Activated gamma-delta T cell (primary cell): ENCODE measurements at regions not wholly inside any gene's neighbourhood (a gene's known extent, or its start where the extent isn't known, plus 50 kb on each side); places are given as distances from the start of the nearest gene placed in this dataset.
"Not testable (repeated sequence)": the region's sequence is repeated elsewhere in the genome, so short reads cannot be mapped to it uniquely, and the experiment has no call there.

Source experiments
- DNase-seq: peaks from one replicate; lab custom pipeline; 2025; lab: John Stamatoyannopoulos, UW

- DNase-seq: no peak
Measured at GRCh38 chr4:17065821-17066220, 167.4 kb upstream of the LDB2 start.

DNA sequence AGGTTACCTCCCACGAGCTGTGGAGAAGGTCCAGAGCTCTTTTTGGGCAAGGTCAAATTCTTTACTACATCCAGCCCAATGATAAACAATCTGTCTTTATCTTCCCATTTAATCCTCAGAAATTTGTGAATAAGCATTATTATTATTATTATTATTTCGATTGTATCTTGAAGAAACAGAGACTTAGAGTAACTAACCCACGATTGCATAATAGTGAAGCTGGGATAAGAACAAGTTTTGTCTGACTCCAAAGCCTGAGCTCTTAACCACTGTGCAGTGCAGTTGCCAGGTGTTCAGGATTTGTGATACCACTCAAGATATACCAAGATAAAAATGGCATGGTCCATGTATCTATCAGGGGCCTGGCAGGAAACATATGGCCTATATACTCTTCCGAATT, 166.5 kb upstream of the LDB2 start:
- DNase-seq: no peak

GRCh38 chr4:17063888-17064287, 165.4 kb upstream of the LDB2 start:
- no peak for DNase-seq

DNA sequence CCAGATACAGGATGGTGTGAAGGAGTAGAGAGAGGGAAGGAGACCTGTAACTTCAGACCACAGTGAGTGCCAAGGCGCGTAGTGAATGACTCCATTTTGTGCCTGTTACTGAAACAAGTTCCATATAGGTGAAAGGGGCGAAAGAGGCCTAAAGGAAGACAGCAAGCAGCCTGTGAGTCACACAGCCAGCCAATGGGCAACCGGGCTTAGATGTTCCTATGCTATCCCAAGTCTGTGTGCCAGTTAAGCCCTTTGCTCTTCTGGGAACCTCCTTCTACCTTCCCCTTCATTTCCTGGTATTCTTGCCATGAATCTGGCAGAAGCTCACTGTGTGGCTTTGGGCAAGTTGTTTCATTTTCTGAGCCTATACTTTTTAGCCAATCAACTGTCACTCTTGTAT, 161.8 kb upstream of the LDB2 start:
- no peak for DNase-seq

DNA sequence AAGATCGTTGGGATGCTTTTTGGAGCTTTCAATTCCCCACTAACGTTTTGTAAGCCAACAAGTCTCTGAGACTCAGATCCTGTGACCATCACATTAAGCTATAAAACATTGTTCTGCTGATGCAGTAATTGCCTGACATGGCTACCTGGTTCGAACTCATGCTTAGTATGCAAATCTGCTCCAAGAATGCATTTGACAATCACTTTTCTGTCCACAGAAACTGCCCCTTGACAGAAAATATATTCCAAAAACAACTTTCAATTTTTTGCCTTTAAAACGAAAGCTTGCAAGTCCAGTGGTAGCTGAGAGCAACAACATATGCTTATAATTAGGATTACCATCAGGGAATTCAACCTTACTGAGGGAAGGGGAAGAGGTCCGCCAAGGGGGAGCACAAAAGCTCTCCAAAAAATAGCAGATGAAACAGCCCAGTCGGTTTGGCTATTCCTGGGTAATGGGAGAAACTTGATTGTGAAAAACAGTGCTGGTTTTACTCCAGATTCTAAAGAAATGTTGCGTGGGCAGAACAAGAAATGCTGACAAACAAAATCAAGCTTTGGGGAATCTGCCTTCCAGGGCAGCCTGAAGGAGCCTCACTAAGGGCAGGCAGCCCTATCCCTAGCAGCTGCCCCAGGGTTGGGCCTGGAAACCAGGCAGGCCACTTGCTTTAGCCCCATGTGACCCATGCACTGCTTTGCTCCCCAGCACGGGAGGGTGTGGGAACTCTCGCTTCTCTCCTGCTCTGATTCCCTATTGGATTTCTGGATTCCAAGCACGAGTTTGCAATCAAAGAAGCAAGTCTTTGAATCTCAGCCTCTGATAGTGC, 160.7 kb upstream of the LDB2 start:
- no peak for DNase-seq

DNA sequence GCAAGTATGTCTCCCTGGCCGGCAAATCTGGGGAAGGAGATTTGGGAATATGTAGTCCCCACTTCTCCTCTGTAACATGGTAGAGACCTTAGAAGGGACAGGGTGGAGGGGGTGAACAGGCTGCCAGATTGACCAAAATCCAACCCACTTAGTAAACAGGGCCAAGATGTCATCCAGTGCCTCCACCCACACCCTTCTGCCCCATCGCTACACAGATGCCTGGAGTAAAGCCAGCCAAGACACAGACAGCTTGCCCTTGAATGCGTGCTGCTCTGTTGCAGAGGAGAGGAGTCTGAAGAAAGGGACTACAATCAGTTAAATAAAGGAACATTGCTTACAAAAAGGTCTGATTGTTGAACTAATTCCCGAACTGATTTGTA, 160.1 kb upstream of the LDB2 start:
- DNase-seq: no peak

DNA sequence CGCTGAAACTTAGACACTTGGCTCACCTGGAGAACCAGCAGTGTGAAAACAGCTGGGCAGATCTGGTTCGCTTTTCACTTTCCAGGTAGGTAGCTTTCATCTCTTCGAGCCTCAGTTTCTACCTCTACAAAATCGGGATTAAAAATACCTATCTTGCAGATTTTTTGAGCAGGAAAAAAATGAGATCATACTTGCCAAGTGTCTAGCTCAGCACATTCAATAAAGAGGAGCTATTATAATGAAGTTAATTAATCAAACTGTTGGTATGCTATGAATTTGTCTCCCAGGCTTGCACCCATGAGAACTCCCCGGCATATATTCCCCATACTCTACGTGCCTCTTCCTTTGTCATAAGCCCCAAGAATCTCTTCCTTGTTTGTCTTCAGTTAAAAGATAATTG, 158.6 kb upstream of the LDB2 start:
- no peak for DNase-seq

- no peak for DNase-seq
Measured at GRCh38 chr4:17055788-17056187, 157.3 kb upstream of the LDB2 start.

DNA sequence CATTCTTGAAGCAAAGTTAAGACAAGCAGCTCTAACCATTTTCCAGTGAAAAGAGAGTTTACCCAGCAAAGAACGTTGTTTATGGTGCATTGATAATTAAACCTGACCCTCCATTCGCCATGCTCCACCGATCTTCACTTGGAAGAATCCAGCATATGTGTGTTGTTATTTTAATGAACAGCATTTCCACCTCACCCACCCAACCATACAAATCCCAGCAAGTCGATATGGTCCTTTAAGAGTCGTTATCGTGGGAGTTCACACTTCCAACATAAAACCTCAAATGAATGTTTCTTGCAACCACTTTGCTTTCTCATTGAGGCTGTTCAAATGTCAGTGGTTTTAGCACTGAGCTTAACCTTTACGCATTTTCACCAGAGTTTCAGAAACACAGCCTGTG, 147.4 kb upstream of the LDB2 start:
- no peak for DNase-seq

GRCh38 chr4:17038510-17039176, 140.2 kb upstream of the LDB2 start:
- DNase-seq: no peak

- no peak for DNase-seq
Measured at GRCh38 chr4:17033768-17034181, 135.3 kb upstream of the LDB2 start.

- DNase-seq: no peak
Measured at GRCh38 chr4:17033025-17033767, 134.8 kb upstream of the LDB2 start.

DNA sequence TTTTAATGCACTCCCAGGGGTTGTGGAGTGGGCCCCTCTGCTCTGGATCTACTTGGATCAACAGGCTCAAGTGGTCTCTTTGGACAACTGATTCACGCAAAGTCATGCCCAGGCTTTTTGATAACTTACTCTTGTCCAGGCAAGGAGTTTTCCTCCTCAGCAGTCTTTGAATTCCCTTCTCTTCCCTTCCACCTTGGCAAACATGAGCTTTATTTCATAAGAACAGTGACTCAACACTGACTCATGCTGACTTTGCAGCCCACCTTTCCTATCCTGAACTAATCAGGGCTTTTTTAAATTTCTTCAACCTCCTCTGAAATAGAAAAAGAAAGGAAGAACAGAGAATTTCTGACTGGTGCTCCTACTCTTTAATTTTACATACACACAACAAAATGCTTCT, 132.1 kb upstream of the LDB2 start:
- DNase-seq: no peak

DNA sequence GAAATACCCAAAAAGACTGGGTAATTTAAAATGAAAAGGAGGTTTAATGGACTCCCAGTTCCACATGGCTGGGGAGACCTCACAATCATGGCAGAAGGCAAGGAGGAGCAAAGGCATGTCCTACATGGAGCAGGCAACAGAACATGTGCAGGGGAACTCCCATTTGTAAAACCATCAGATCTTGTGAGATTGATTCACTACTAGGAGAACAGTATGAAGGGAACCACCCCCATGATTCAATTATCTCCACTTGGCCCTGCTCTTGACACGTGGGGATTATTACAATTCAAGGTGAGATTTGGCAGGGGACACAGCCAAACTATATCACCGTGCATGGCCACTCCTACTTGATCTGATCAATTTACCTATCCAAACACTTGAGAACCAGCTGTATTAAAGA, 131.5 kb upstream of the LDB2 start:
- no peak for DNase-seq

- DNase-seq: no peak
Measured at GRCh38 chr4:17029432-17029831, 131.0 kb upstream of the LDB2 start.

DNA sequence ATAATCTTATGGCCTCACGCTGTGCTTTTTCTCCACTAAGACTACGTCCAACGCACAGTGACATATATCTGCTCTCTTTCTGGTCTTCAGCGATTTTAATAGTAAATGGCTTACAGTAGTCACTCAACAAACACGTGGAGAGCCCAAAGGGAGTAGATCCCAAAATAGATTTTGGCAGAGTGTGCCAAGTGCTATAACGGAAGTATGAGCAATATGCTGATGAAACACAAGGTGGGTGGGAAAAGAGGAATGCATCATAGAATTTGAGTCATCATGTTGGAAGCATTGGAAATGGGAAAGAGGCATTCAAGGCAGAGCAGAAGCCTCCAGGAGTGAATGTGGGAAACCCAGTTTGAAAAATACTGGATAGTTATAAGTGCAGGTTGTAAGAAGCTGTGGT, 129.1 kb upstream of the LDB2 start:
- no peak for DNase-seq

DNA sequence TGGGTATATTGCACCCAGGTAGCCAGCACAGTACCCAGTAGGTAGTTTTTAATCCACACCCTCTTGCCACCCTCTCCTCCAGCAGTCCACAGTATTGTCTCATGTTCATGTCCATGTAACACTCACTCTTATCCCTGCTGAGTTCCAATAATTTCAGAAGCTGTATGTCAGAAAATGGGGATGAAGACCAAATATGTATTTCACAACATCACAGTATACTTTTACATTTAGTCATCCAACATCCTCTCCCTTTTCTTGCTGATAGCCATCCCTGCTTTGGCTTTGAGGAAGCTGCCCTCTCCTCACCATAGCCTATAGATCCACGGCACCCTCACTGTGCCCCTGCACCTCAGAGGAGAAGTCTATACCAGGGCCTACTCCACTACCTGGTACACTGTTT, 126.0 kb upstream of the LDB2 start:
- no peak for DNase-seq

DNA sequence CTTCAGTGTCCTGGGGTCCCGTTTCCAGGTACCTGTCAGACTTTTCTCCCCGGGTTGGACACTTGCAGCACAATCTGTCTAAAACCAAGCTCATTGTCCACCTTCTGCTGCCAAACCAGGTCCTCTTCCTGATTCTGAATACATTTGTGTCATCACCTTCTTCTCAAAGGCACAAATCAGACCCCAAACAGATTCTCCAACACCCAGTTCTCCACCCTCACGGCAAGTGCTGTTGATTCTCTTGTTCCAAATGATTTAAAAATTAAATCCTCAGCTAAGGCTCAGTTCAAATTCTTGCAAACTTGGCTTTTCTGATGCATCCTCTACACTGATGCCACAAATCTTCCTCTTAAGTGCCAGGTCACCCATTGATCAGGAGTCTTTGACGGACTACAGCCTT, 122.5 kb upstream of the LDB2 start:
- no peak for DNase-seq

DNA sequence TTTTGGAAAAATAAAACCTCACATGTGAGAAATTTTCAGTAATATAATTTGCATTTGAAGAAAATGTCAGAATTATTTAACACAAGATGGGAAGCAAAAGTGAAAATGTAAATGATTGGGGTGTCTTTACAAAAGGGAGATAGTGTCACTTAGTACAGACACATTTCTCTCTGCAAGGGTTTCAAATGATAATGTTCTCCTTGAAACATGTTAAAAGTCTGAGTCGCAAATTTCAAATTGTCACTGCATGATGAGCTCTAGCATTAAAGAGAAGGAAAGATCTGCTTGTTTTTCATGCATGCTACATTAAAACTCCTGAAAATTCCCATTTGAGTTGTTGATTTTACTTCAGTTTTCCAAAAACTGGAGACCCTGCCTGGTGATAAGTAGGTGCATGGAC, 122.0 kb upstream of the LDB2 start:
- no peak for DNase-seq

DNA sequence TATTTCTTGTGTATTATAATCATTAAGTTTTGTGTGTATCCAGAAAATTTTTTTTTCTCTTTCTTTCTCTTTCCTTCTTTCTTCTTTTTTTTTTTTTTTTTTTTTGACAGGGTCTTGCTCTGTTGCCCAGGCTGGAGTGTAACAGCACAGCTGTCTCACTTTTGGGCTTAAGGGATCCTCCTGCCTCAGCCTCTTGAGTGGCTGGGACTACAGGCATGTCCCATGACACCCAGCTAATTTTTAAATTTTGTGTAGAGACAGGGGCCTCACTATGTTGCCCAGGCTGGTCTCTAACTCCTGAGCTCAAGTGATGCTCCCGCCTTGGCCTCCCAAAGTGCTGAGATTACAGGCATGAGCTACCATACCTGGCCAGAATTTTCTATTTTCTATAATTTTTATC, 120.2 kb upstream of the LDB2 start:
- not testable (repeated sequence) for DNase-seq

DNA sequence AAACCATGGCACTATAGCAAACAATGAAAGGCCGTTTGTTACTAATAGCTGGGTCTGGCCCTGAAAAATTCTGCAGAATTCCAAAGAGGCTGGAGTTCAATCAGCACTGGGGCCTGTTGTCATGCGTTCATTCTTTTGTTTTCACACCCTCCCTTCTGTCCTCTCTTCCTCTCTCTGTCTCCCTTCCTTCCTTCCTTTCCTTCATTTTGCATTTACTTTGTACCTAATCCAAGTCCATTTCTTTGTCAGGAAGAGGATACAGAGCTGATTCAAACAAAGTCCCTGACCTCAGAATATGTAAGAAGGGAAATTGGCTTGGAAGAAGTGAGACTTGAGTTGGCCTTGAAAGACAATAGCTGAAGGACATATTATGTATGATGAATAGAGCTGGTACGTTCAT, 119.6 kb upstream of the LDB2 start:
- DNase-seq: no peak

- no peak for DNase-seq
Measured at GRCh38 chr4:17013382-17014006, 115.0 kb upstream of the LDB2 start.

- DNase-seq: no peak
Measured at GRCh38 chr4:17012451-17012850, 114.0 kb upstream of the LDB2 start.
